IPS-20b (cell line): ENCODE measurements at regions not wholly inside any gene's neighbourhood (a gene's known extent, or its start where the extent isn't known, plus 50 kb on each side); places are given as distances from the start of the nearest gene placed in this dataset.
"Not testable (repeated sequence)": the region's sequence is repeated elsewhere in the genome, so short reads cannot be mapped to it uniquely, and the experiment has no call there.

ENCODE experiments used
- H3K27ac ChIP-seq: one replicate; pipeline ENCODE4 v1.5.1; 2013; ENCODE audit warnings: low read length
- H3K27me3 ChIP-seq: 2 replicates; pipeline ENCODE4 v1.6.1; 2013; ENCODE audit warnings: mild to moderate bottlenecking, low read length, inconsistent platforms; ENCODE audit not compliant: insufficient read depth
- H3K36me3 ChIP-seq: 2 replicates; pipeline ENCODE4 v1.6.1; 2013; ENCODE audit warnings: low read depth, mild to moderate bottlenecking, inconsistent platforms, low read length, moderate library complexity; ENCODE audit not compliant: insufficient read depth
- H3K4me1 ChIP-seq: 2 replicates; pipeline ENCODE4 v1.6.1; 2013; ENCODE audit warnings: mild to moderate bottlenecking, control low read depth, inconsistent platforms, low read length, moderate library complexity; ENCODE audit not compliant: insufficient read depth
- H3K4me3 ChIP-seq: 2 replicates; pipeline ENCODE4 v1.5.1; 2013; ENCODE audit warnings: mild to moderate bottlenecking, low read length, inconsistent platforms
- H3K9ac ChIP-seq: 2 replicates; pipeline ENCODE4 v1.6.1; 2013; ENCODE audit warnings: low read depth, mild to moderate bottlenecking, inconsistent platforms, low read length, moderate library complexity
- H3K9me3 ChIP-seq: 2 replicates; pipeline ENCODE4 v1.6.1; 2013; ENCODE audit warnings: mild to moderate bottlenecking, low read depth, low read length, inconsistent platforms; ENCODE audit not compliant: insufficient read depth

DNA sequence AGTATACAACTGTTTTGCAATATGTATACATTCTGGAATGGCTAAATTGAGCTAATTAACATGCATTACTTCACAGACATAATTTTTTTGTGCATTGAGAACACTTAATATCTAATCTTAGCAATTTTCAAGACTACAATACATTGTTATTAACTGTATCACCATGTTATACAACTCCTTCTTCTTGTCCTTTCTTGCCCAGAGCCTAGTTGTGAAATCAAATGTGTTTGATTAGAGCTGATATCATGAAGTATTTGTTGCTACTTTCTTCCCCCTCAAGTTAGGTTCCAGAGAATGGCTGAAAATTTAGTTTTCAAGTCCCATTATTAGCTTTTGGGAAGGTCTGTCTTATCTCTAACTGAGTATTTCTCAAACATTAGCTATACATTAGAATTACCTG, 607.8 kb downstream of the PSAT1 start:
- H3K36me3 ChIP-seq: no peaks in the 10 kb centered on the region
- H3K4me3 ChIP-seq: no peak overlapping the region
- no peak overlapping the region for H3K9ac ChIP-seq
- no peaks in the 10 kb centered on the region for H3K4me1 ChIP-seq
- H3K9me3 ChIP-seq: no peaks in the 10 kb centered on the region
- H3K27ac ChIP-seq: no peak overlapping the region
- no peaks in the 10 kb centered on the region for H3K27me3 ChIP-seq

GRCh38 chr9:78905387-78905786, 608.5 kb downstream of the PSAT1 start:
- Histone ChIP-seq H3K4me1 (no peaks in the 10 kb centered on the region), H3K9me3 (no peaks in the 10 kb centered on the region), H3K9ac (no peak overlapping the region), H3K27me3 (no peaks in the 10 kb centered on the region), H3K27ac (no peak overlapping the region), H3K36me3 (no peaks in the 10 kb centered on the region), H3K4me3 (no peak overlapping the region)

- Histone ChIP-seq H3K27me3 (no peaks in the 10 kb centered on the region), H3K27ac (no peak overlapping the region), H3K36me3 (no peaks in the 10 kb centered on the region), H3K4me1 (no peaks in the 10 kb centered on the region), H3K9me3 (no peaks in the 10 kb centered on the region), H3K4me3 (no peak overlapping the region), H3K9ac (no peak overlapping the region)
These were observed 609.2 kb downstream of the PSAT1 start for GRCh38 chr9:78905986-78906755.

GRCh38 chr9:78909566-78909965, 612.6 kb downstream of the PSAT1 start:
- Histone ChIP-seq H3K27ac (no peak overlapping the region), H3K4me1 (no peaks in the 10 kb centered on the region), H3K9ac (no peak overlapping the region)

GRCh38 chr9:78916884-78917283, 620.0 kb downstream of the PSAT1 start:
- not testable (repeated sequence) for H3K4me3 ChIP-seq, H3K27me3 ChIP-seq
- peaks cover 13% of the 10 kb centered on the region for H3K9me3 ChIP-seq

More at GRCh38 chr9:78909566-78909965, 612.6 kb downstream of the PSAT1 start:
- Histone ChIP-seq H3K9me3 (no peaks in the 10 kb centered on the region), H3K27me3 (no peaks in the 10 kb centered on the region), H3K4me3 (no peak overlapping the region), H3K36me3 (no peaks in the 10 kb centered on the region)

DNA sequence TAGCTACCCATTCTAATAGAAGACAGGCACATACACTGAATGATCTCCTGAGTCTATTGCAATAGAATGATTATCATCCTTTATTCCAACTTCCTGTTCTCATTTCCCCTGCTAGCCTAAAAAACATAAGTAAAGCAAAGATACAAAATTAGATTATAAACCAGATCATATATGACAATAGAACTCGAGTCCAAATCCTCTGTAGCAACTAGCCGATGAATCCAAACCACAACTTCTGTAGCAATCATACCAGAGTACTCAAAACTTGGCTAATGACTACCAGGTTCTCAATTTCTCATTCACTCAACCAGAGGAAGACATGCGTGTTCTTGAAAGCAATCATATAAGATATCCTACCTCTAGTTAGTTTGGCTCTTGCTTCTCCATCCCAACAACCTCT, 622.1 kb downstream of the PSAT1 start:
- Histone ChIP-seq H3K27ac (no peak overlapping the region), H3K27me3 (no peaks in the 10 kb centered on the region), H3K4me3 (no peak overlapping the region), H3K36me3 (no peaks in the 10 kb centered on the region), H3K4me1 (no peaks in the 10 kb centered on the region), H3K9ac (no peak overlapping the region), H3K9me3 (peaks cover 13% of the 10 kb centered on the region)

More at GRCh38 chr9:78916884-78917283, 620.0 kb downstream of the PSAT1 start:
- not testable (repeated sequence) for H3K4me1 ChIP-seq, H3K27ac ChIP-seq, H3K9ac ChIP-seq, H3K36me3 ChIP-seq

GRCh38 chr9:78919701-78920100, 622.8 kb downstream of the PSAT1 start:
- no peak overlapping the region for H3K27ac ChIP-seq
- H3K9me3 ChIP-seq: peaks cover 13% of the 10 kb centered on the region
- H3K4me1 ChIP-seq: no peaks in the 10 kb centered on the region
- no peak overlapping the region for H3K9ac ChIP-seq
- no peaks in the 10 kb centered on the region for H3K27me3 ChIP-seq
- no peak overlapping the region for H3K4me3 ChIP-seq
- H3K36me3 ChIP-seq: no peaks in the 10 kb centered on the region

- Histone ChIP-seq H3K27me3 (no peaks in the 10 kb centered on the region), H3K4me1 (no peaks in the 10 kb centered on the region), H3K9ac (no peak overlapping the region), H3K9me3 (peaks cover 13% of the 10 kb centered on the region), H3K36me3 (no peaks in the 10 kb centered on the region), H3K4me3 (no peak overlapping the region), H3K27ac (no peak overlapping the region)
These were observed 624.4 kb downstream of the PSAT1 start for GRCh38 chr9:78921341-78921740.

DNA sequence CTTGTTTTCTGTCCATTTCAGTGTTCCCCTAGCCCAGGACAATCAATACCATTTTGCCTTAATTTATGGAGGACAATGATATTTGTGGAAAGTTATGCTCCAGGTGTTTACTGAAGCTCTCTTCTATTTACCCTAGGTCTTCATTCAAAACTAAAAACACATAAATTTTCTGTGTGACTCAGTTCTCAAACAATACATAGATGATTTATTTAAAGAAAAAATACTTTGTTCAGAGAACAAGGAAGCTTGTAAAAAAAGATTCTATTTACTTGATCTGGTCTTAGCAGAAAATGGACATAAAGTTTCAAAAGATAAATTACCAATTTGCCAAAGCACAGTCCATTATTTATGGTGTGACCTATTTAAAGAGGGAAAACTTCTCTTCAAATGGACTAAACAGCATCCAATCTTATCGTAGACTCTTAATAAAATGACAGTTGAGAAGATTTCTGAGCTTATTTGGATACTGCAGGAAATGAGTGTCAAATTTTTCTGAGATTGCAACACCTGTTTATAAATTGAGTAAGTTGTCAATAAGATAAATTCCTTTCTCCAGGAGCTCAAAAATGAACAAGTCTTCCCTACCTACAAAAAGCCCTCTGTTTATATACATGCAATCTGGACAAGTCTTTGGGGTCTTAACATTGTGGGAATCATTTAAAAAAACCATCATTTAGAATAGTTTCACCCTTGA, 627.2 kb downstream of the PSAT1 start:
- Histone ChIP-seq H3K4me3 (no peak overlapping the region), H3K9ac (no peak overlapping the region), H3K27ac (no peak overlapping the region), H3K4me1 (no peaks in the 10 kb centered on the region), H3K36me3 (no peaks in the 10 kb centered on the region), H3K9me3 (no peaks in the 10 kb centered on the region), H3K27me3 (no peaks in the 10 kb centered on the region)

GRCh38 chr9:78927099-78927940, 630.4 kb downstream of the PSAT1 start:
- no peaks in the 10 kb centered on the region for H3K36me3 ChIP-seq

GRCh38 chr9:78928625-78929405, 631.9 kb downstream of the PSAT1 start:
- H3K4me1 ChIP-seq: no peaks in the 10 kb centered on the region
- H3K4me3 ChIP-seq: no peak overlapping the region
- H3K27me3 ChIP-seq: no peaks in the 10 kb centered on the region
- H3K9ac ChIP-seq: no peak overlapping the region
- H3K27ac ChIP-seq: no peak overlapping the region
- no peaks in the 10 kb centered on the region for H3K9me3 ChIP-seq
- no peaks in the 10 kb centered on the region for H3K36me3 ChIP-seq

More at GRCh38 chr9:78927099-78927940, 630.4 kb downstream of the PSAT1 start:
- H3K27ac ChIP-seq: no peak overlapping the region
- H3K27me3 ChIP-seq: no peaks in the 10 kb centered on the region
- H3K4me3 ChIP-seq: no peak overlapping the region
- H3K9ac ChIP-seq: no peak overlapping the region
- H3K4me1 ChIP-seq: no peaks in the 10 kb centered on the region
- no peaks in the 10 kb centered on the region for H3K9me3 ChIP-seq
